Neural progenitor cell (in vitro differentiated cells): ENCODE measurements at regions not wholly inside any gene's neighbourhood (a gene's known extent, or its start where the extent isn't known, plus 50 kb on each side); places are given as distances from the start of the nearest gene placed in this dataset.

Source experiments
- EZH2 ChIP-seq: fragments of 200-600 bp; sonication (generic); IDR thresholded peaks from 2 replicates; pipeline ENCODE4 v1.6.1; 2017; ENCODE audit warnings: antibody characterized with exemption, mild to moderate bottlenecking, moderate library complexity
- TF ChIP-seq, protein P1 (sequence below): fragments of 200-600 bp; sonication (generic); IDR thresholded peaks from 2 replicates; pipeline ENCODE4 v1.5.1; 2017; ENCODE audit warnings: antibody characterized with exemption, mild to moderate bottlenecking

DNA sequence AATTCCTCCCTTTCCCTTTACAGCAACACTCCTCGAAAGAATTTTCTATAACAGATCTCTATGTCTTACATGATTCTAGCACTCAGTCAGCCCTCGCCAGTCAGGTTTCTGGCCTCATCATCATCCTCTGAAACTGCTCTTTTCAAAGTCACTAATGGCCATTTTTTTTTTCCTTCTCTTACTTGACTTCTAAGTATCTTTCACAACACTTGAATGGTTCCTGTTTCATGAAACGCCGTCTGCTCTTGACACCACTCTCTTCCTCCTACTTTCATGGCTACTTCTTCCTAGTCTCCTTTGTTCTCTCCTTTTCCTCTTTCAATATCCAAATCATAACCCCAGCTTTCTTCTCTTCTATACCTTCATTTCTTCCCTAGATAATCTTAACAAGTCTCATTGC is 100.5 kb upstream of the NRP1 start:
- TF ChIP-seq, protein P1, sequence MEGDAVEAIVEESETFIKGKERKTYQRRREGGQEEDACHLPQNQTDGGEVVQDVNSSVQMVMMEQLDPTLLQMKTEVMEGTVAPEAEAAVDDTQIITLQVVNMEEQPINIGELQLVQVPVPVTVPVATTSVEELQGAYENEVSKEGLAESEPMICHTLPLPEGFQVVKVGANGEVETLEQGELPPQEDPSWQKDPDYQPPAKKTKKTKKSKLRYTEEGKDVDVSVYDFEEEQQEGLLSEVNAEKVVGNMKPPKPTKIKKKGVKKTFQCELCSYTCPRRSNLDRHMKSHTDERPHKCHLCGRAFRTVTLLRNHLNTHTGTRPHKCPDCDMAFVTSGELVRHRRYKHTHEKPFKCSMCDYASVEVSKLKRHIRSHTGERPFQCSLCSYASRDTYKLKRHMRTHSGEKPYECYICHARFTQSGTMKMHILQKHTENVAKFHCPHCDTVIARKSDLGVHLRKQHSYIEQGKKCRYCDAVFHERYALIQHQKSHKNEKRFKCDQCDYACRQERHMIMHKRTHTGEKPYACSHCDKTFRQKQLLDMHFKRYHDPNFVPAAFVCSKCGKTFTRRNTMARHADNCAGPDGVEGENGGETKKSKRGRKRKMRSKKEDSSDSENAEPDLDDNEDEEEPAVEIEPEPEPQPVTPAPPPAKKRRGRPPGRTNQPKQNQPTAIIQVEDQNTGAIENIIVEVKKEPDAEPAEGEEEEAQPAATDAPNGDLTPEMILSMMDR = no peak
- TF ChIP-seq EZH2 = no peak
